Frontal cortex (tissue), 3 donors: ENCODE measurements at regions not wholly inside any gene's neighbourhood (a gene's known extent, or its start where the extent isn't known, plus 50 kb on each side); places are given as distances from the start of the nearest gene placed in this dataset.
"Not testable (repeated sequence)": the region's sequence is repeated elsewhere in the genome, so short reads cannot be mapped to it uniquely, and the experiment has no call there.

ENCODE experiments used
- DNase-seq, 2 donors: peaks; one replicate each; pipeline ENCODE4 v3.0.0; 2012; ENCODE audit warnings: low spot score in 2 of 2
- FAIRE-seq: peaks from 2 replicates; lab custom pipeline; 2012; peaks lifted over from hg19 to GRCh38; lab: Jason Lieb, UNC
- donor health status: control.
- donor health status: control.
- donor health status: control.

- FAIRE-seq (no peak), DNase-seq (no peak)
Measured at GRCh38 chr2:199216253-199216652, 241.5 kb downstream of the SATB2 start.

- DNase-seq (no peak), FAIRE-seq (no peak)
Measured at GRCh38 chr2:199207011-199207410, 250.7 kb downstream of the SATB2 start.

- no peak for FAIRE-seq
- no peak for DNase-seq
Measured at GRCh38 chr2:199206536-199206935, 251.2 kb downstream of the SATB2 start.

- DNase-seq: no peak
- FAIRE-seq: no peak
Measured at GRCh38 chr2:199202964-199203363, 254.8 kb downstream of the SATB2 start.

GRCh38 chr2:199201539-199201938, 256.2 kb downstream of the SATB2 start:
- FAIRE-seq (no peak), DNase-seq (no peak)

- DNase-seq: no peak
- no peak for FAIRE-seq
Measured at GRCh38 chr2:199199797-199200196, 257.9 kb downstream of the SATB2 start.

- DNase-seq (no peak), FAIRE-seq (no peak)
Measured at GRCh38 chr2:199197448-199197847, 260.3 kb downstream of the SATB2 start.

GRCh38 chr2:199196686-199197085, 261.1 kb downstream of the SATB2 start:
- DNase-seq (no peak), FAIRE-seq (no peak)

- DNase-seq: no peak
- FAIRE-seq: no peak
Measured at GRCh38 chr2:199195927-199196502, 261.7 kb downstream of the SATB2 start.

GRCh38 chr2:199191461-199191860, 266.3 kb downstream of the SATB2 start:
- DNase-seq (no peak), FAIRE-seq (no peak)

GRCh38 chr2:199189229-199189628, 268.5 kb downstream of the SATB2 start:
- FAIRE-seq (no peak), DNase-seq (no peak)

GRCh38 chr2:199186301-199186751, 271.4 kb downstream of the SATB2 start:
- FAIRE-seq (no peak), DNase-seq (no peak)

GRCh38 chr2:199185174-199185573, 272.6 kb downstream of the SATB2 start:
- DNase-seq, FAIRE-seq: not testable (repeated sequence)

- FAIRE-seq (no peak), DNase-seq (no peak)
Measured at GRCh38 chr2:199163613-199164458, 293.9 kb downstream of the SATB2 start.

GRCh38 chr2:199160677-199161465, 296.9 kb downstream of the SATB2 start:
- FAIRE-seq: no peak
- no peak for DNase-seq

- DNase-seq (no peak), FAIRE-seq (no peak)
Measured at GRCh38 chr2:199160081-199160480, 297.7 kb downstream of the SATB2 start.

GRCh38 chr2:199148076-199148845, 309.5 kb downstream of the SATB2 start:
- DNase-seq (no peak), FAIRE-seq (no peak)

GRCh38 chr2:199147216-199147615, 310.5 kb downstream of the SATB2 start:
- FAIRE-seq (no peak), DNase-seq (no peak)

GRCh38 chr2:199144546-199144945, 313.2 kb downstream of the SATB2 start:
- DNase-seq (no peak), FAIRE-seq (no peak)

- DNase-seq: no peak
Measured at GRCh38 chr2:199144036-199144435, 313.7 kb downstream of the SATB2 start.

More at GRCh38 chr2:199144036-199144435, 313.7 kb downstream of the SATB2 start:
- FAIRE-seq: no peak
